Lower leg skin (tissue), 4 donors: ENCODE measurements at regions not wholly inside any gene's neighbourhood (a gene's known extent, or its start where the extent isn't known, plus 50 kb on each side); places are given as distances from the start of the nearest gene placed in this dataset.

Experiments used
- DNase-seq, 2 donors: peaks; one replicate each; pipeline ENCODE4 v3.0.0-alpha.2; 2019; ENCODE audit warnings: low spot score in 2 of 2
- H3K4me3 ChIP-seq: fragments of 200-600 bp; sonication (generic); 2 replicates; pipeline ENCODE4 v1.5.1; 2017; ENCODE audit warnings: mild to moderate bottlenecking, low read depth; ENCODE audit not compliant: poor library complexity, severe bottlenecking
- CTCF ChIP-seq, 3 donors: fragments of 450-650 bp; IDR thresholded peaks; one replicate each; pipeline ENCODE4 v1.5.1; 2016; ENCODE audit warnings: antibody characterized with exemption in 3 of 3, mild to moderate bottlenecking in 3 of 3, moderate library complexity in 2 of 3
- POLR2A ChIP-seq, 2 donors: fragments of 450-650 bp; IDR thresholded peaks; one replicate each; pipeline ENCODE4 v1.6.1; 2016 to 2017; ENCODE audit warnings: antibody characterized with exemption in 2 of 2, mild to moderate bottlenecking in 1 of 2, moderate library complexity in 1 of 2
- WGBS, 2 donors: methylation state at CpG; one replicate each; pipeline ENCODE4 v1.1.5; 2018; 5-methylcytosine and 5-hydroxymethylcytosine counted together
- intact Hi-C: fragments of 100-400 bp; cut with DNase I; formaldehyde crosslinking; loops from one replicate; pipeline ENCODE4 v1.15.0; 2023; ENCODE audit warnings: low total_unique reads

- intact Hi-C loops: no loop called here
- H3K4me3 ChIP-seq: no peak overlapping the region
- 56 to 61% methylated on average over 5 of the region's 5 CpGs for WGBS, 2 donors
- no peak for DNase-seq
- TF ChIP-seq CTCF (IDR thresholded peaks at IDR 0.05) (no peak), POLR2A (IDR thresholded peaks at IDR 0.05) (no peak)
Measured at GRCh38 chr6:104608101-104608500, 251.6 kb downstream of the HACE1 start.

GRCh38 chr6:104607501-104607900 is 252.2 kb downstream of the HACE1 start:
- DNase-seq: no peak
- H3K4me3 ChIP-seq: no peak overlapping the region
- no peak for TF ChIP-seq CTCF (IDR thresholded peaks at IDR 0.05)
- TF ChIP-seq POLR2A (IDR thresholded peaks at IDR 0.05): no peak
- intact Hi-C loops: no loop called here
- 59 to 65% methylated on average over 1 of the region's 1 CpG for WGBS, 2 donors

- intact Hi-C loops: no loop called here
- WGBS, 2 donors: 75 to 78% methylated on average over 1 of the region's 1 CpG
- DNase-seq: no peak
- no peak overlapping the region for H3K4me3 ChIP-seq
- TF ChIP-seq CTCF (IDR thresholded peaks at IDR 0.05): no peak
- TF ChIP-seq POLR2A (IDR thresholded peaks at IDR 0.05): no peak
Measured at GRCh38 chr6:104606361-104606760, 253.4 kb downstream of the HACE1 start.

- TF ChIP-seq POLR2A (IDR thresholded peaks at IDR 0.05) (no peak), CTCF (IDR thresholded peaks at IDR 0.05) (no peak)
- H3K4me3 ChIP-seq: no peak overlapping the region
- DNase-seq: no peak
- intact Hi-C loops: no loop called here
- WGBS, 2 donors: 53 to 63% methylated on average over 2 of the region's 2 CpGs
Measured at GRCh38 chr6:104604685-104605084, 255.0 kb downstream of the HACE1 start.

DNA sequence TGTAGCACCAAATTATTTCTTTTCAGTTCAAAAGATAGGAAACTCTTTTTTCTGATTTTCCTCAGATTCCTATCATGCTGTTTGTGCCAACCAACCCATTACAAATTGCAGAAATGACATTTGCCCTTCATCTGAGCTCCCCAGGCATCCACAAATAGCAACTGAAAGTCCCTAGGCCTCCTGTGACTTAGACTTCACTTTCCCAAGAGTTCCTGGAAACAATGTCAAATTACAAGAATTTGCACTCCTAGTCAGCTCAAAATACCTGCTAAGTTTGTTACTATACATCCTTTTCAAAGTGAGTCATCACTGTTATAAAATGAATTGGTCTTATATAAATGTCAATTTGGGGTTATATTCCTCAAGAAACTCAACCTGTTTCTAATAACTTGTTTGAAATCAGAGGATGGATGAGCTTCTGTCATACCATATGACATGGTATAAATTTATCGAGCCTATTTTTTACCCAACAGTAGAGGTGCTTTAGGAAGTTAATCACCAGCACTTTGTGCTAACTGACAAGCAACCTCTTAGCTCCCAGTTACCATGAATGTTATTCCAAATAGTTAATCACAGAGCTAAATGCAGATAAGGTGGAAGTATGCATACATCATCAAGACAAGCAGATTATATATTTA is 256.5 kb downstream of the HACE1 start:
- DNase-seq: no peak
- intact Hi-C loops: no loop called here
- WGBS, 2 donors: 76 to 80% methylated on average over 1 of the region's 1 CpG
- TF ChIP-seq POLR2A (IDR thresholded peaks at IDR 0.05) (no peak), CTCF (IDR thresholded peaks at IDR 0.05) (no peak)
- H3K4me3 ChIP-seq: no peak overlapping the region

GRCh38 chr6:104601721-104602120 is 258.0 kb downstream of the HACE1 start:
- intact Hi-C loops: no loop called here

More at GRCh38 chr6:104601721-104602120, 258.0 kb downstream of the HACE1 start:
- no peak overlapping the region for H3K4me3 ChIP-seq
- DNase-seq: no peak
- WGBS, 2 donors: 38 to 41% methylated on average over 3 of the region's 3 CpGs
- TF ChIP-seq CTCF (IDR thresholded peaks at IDR 0.05) (no peak), POLR2A (IDR thresholded peaks at IDR 0.05) (no peak)
